K562 (cell line): ENCODE measurements at regions not wholly inside any gene's neighbourhood (a gene's known extent, or its start where the extent isn't known, plus 50 kb on each side); places are given as distances from the start of the nearest gene placed in this dataset.

ENCODE experiments used
- ATAC-seq: fragments of 200-7000 bp; cut with Tn5 transposase; 3 replicates; pipeline ENCODE4 v1.9.1; 2020; ENCODE audit warnings: moderate library complexity
- BruUV-seq: library from RNA; stranded (reverse); fragments of 400-500 nt; replicated peaks from 2 replicates; lab custom pipeline; 2021; lab: Mats Ljungman, UMichigan
- CTCF ChIA-PET: fragments of 300-600 bp; formaldehyde crosslinking; extraction: SDS; loops from one replicate; lab custom pipeline; 2021; ENCODE audit warnings: low intra/inter-chr PET ratio; lab: Yijun Ruan, JAX
- POLR2A ChIA-PET: fragments of 300-600, 350-650 bp; sonication (Branson Sonifier 250); formaldehyde crosslinking; extraction: SDS; loops from one replicate; lab custom pipeline; 2021; ENCODE audit warnings: antibody characterized with exemption, inconsistent platforms; lab: Yijun Ruan, JAX
- DNase-seq, 4 experiments: peaks; one replicate each; pipeline versions ENCODE4 v3.0.0 to v3.0.0-alpha.2; 2011 to 2018; ENCODE audit warnings: low spot score in 3 of 4, mixed read lengths in 3 of 4; ENCODE audit errors: extremely low read depth in 1 of 4
- FAIRE-seq: peaks from 2 replicates; lab custom pipeline; 2011; peaks lifted over from hg19 to GRCh38; lab: Jason Lieb, UNC
- H2AFZ ChIP-seq: 2 replicates; pipeline ENCODE4 v1.6.0; 2011; ENCODE audit warnings: low read depth, low read length, control low read depth, inconsistent platforms
- H3K27ac ChIP-seq: fragments of 200-600 bp; 3 replicates; pipeline ENCODE4 v1.8.0; 2011; ENCODE audit warnings: low read depth, mild to moderate bottlenecking, control low read depth, inconsistent platforms, low read length, moderate library complexity, mixed read lengths; ENCODE audit errors: extremely low read depth
- H3K27me3 ChIP-seq, 2 experiments: fragments of 300-600 bp in 1 of 2; 2 replicates in 1 of 2; 3 replicates in 1 of 2; pipeline versions ENCODE4 v1.6.0 to v1.8.0; 2011; ENCODE audit warnings: inconsistent platforms in 2 of 2, low read length in 2 of 2, mild to moderate bottlenecking in 1 of 2, mixed read lengths in 1 of 2, moderate library complexity in 1 of 2; ENCODE audit not compliant: control insufficient read depth in 2 of 2, insufficient read depth in 2 of 2
- H3K36me3 ChIP-seq: fragments of 300-600 bp; 3 replicates; pipeline ENCODE4 v1.8.0; 2011; ENCODE audit warnings: mild to moderate bottlenecking, low read length, inconsistent platforms; ENCODE audit not compliant: control insufficient read depth, insufficient read depth
- H3K4me1 ChIP-seq, 2 experiments: fragments of 200-600 bp in 1 of 2; replicated peaks in 1 of 2; 2 replicates in 1 of 2; 3 replicates in 1 of 2; pipeline versions ENCODE4 v1.5.1 to v1.8.0; 2011; ENCODE audit warnings: inconsistent platforms in 2 of 2, low read length in 2 of 2, mild to moderate bottlenecking in 1 of 2, mixed read lengths in 1 of 2, moderate library complexity in 1 of 2; ENCODE audit not compliant: control insufficient read depth in 2 of 2, insufficient read depth in 2 of 2
- H3K4me2 ChIP-seq: 2 replicates; pipeline ENCODE4 v1.6.1; 2011; ENCODE audit warnings: low read length, control low read depth, inconsistent platforms, mixed read lengths; ENCODE audit not compliant: insufficient read depth
- H3K4me3 ChIP-seq: fragments of 200-600 bp; sonication (generic), shearing (Covaris generic); 2 replicates; pipeline ENCODE4 v1.5.1; 2016; ENCODE audit warnings: control low read depth, inconsistent platforms
- H3K79me2 ChIP-seq: fragments of 200-600 bp; 3 replicates; pipeline ENCODE4 v1.8.0; 2011; ENCODE audit warnings: low read length, inconsistent platforms; ENCODE audit not compliant: control insufficient read depth, insufficient read depth
- H3K9ac ChIP-seq, 2 experiments: 2 replicates each; pipeline versions ENCODE4 v1.6.0 to v1.6.1; 2011; ENCODE audit warnings: low read depth in 2 of 2, low read length in 2 of 2, control low read depth in 1 of 2, inconsistent platforms in 1 of 2, mild to moderate bottlenecking in 1 of 2, mixed read lengths in 1 of 2; ENCODE audit not compliant: insufficient read depth in 1 of 2
- H3K9me1 ChIP-seq: one replicate; pipeline ENCODE4 v1.6.0; 2011; ENCODE audit warnings: inconsistent platforms, mild to moderate bottlenecking, low read length, moderate library complexity; ENCODE audit not compliant: control insufficient read depth, insufficient read depth
- H3K9me3 ChIP-seq: replicated peaks from 2 replicates; pipeline ENCODE4 v1.5.1; 2011; ENCODE audit warnings: low read depth, low read length, inconsistent platforms; ENCODE audit not compliant: control insufficient read depth, insufficient read depth
- H4K20me1 ChIP-seq: replicated peaks from 2 replicates; pipeline ENCODE4 v1.6.1; 2011; ENCODE audit warnings: low read length, inconsistent platforms, mixed read lengths; ENCODE audit not compliant: control insufficient read depth, insufficient read depth
- ADNP ChIP-seq: fragments of 200-800 bp; sonication (Bioruptor generic); IDR thresholded peaks from 2 replicates; pipeline ENCODE4 v1.6.1; 2016; ENCODE audit warnings: missing genetic modification characterization, missing compliant biosample characterization
- BCOR ChIP-seq: fragments of 450-650 bp; IDR thresholded peaks from 2 replicates; pipeline ENCODE4 v1.6.1; 2016
- BRF1 ChIP-seq: IDR thresholded peaks from 3 replicates; pipeline ENCODE4 v1.6.1; 2011; ENCODE audit warnings: borderline replicate concordance, mild to moderate bottlenecking; ENCODE audit not compliant: insufficient read length; ENCODE audit errors: extremely low read depth
- DPF2 ChIP-seq: fragments of 450-650 bp; IDR thresholded peaks from 2 replicates; pipeline ENCODE4 v1.6.1; 2016
- HMBOX1 ChIP-seq: sonication (generic); IDR thresholded peaks from 2 replicates; pipeline ENCODE4 v1.6.1; 2016
- PHTF2 ChIP-seq: fragments of 250-450 bp; sonication (Bioruptor Pico); IDR thresholded peaks from 2 replicates; pipeline ENCODE4 v1.5.0; 2021; ENCODE audit warnings: mild to moderate bottlenecking
- SAP30 ChIP-seq: fragments of 200-600 bp; sonication (generic); IDR thresholded peaks from 2 replicates; pipeline ENCODE4 v1.6.1; 2012; ENCODE audit warnings: borderline replicate concordance, low read depth, mild to moderate bottlenecking, moderate library complexity, low read length, control low read depth, inconsistent platforms; ENCODE audit not compliant: insufficient read depth, poor library complexity, severe bottlenecking
- ZNF12 ChIP-seq: sonication (generic); formaldehyde crosslinking; IDR thresholded peaks from 2 replicates; pipeline ENCODE4 v1.4.0; 2020; ENCODE audit warnings: mild to moderate bottlenecking, missing genetic modification reagents
- ZNF444 ChIP-seq: fragments of 250-450 bp; sonication (Bioruptor Pico); IDR thresholded peaks from 2 replicates; pipeline ENCODE4 v1.4.0; 2020; ENCODE audit warnings: mild to moderate bottlenecking, moderate library complexity
- ZNF561 ChIP-seq: fragments of 450-650 bp; formaldehyde crosslinking; conservative IDR thresholded peaks from 2 replicates; pipeline ENCODE4 v1.4.0; 2020; ENCODE audit warnings: mild to moderate bottlenecking, moderate library complexity
- WGBS: fragments of 100-300 bp; shearing (Covaris generic); methylation state at CpG from one replicate; pipeline ENCODE4 v1.1.6; 2016; ENCODE audit warnings: low coverage, mixed read lengths; ENCODE audit not compliant: insufficient coverage; ENCODE audit errors: missing lambda C conversion rate; 5-methylcytosine and 5-hydroxymethylcytosine counted together
- in situ Hi-C: fragments of 300-500 bp; cut with MboI; formaldehyde crosslinking; loops from 4 replicates; pipeline ENCODE4 v1.15.0; 2018; ENCODE audit warnings: inconsistent platforms, mixed read lengths
- intact Hi-C: fragments of 100-400 bp; cut with micrococcal nuclease; formaldehyde crosslinking; loops from 2 replicates; pipeline ENCODE4 v1.14.2; 2022

- POLR2A ChIA-PET, result interaction anchor here (0.6 to 2.3 kb wide), 2 partner anchors 7 to 13 kb away, joined by 3 to 8 read pairs; no protein-coding TSS in a partner anchor
- no peaks in the 10 kb centered on the region for H3K27me3 ChIP-seq
- no peaks in the 10 kb centered on the region for H3K4me1 ChIP-seq
- no TSS peak for BruUV-seq
- no peak overlapping the region for H3K4me3 ChIP-seq
- TF ChIP-seq ZNF444 (CRISPR knock-in tag) (no peak), DPF2 (no peak), ZNF561 (CRISPR knock-in tag) (no peak), BRF1 (no peak), BCOR (no peak), PHTF2 (CRISPR knock-in tag) (no peak), ADNP (tag) (no peak), SAP30 (no peak), ZNF12 (CRISPR knock-in tag) (no peak), HMBOX1 (no peak)
- TF ChIP-seq, all 486 proteins: peak for 0
- in situ Hi-C loops (no loop called here), intact Hi-C loops (no loop called here)
- no peaks in the 10 kb centered on the region for H4K20me1 ChIP-seq
- FAIRE-seq (no peak), ATAC-seq (no peak), DNase-seq (no peak)
- no peaks in the 10 kb centered on the region for H3K9me3 ChIP-seq
- 19% methylated on average over 4 of the region's 4 CpGs for WGBS
- no peak overlapping the region for H3K9ac ChIP-seq
- no peaks in the 10 kb centered on the region for H3K79me2 ChIP-seq
- H3K27ac ChIP-seq, result no peak overlapping the region
- H3K4me2 ChIP-seq, result no peak overlapping the region
- H3K36me3 ChIP-seq, result no peaks in the 10 kb centered on the region
- no peak overlapping the region for H2AFZ ChIP-seq
- H3K9me1 ChIP-seq, result no peaks in the 10 kb centered on the region
- CTCF ChIA-PET, result no interaction called here
These were observed 131.5 kb upstream of the SP8 start for GRCh38 chr7:20918156-20918555.
